GM18502 (cell line): ENCODE measurements at regions not wholly inside any gene's neighbourhood (a gene's known extent, or its start where the extent isn't known, plus 50 kb on each side); places are given as distances from the start of the nearest gene placed in this dataset.

Experiments used
- ATAC-seq: cut with Tn5 transposase; IDR thresholded peaks from one replicate; pipeline ENCODE4 v1.9.1; 2021; ENCODE audit warnings: mild to moderate bottlenecking; ENCODE audit not compliant: unreplicated experiment, poor library complexity

DNA sequence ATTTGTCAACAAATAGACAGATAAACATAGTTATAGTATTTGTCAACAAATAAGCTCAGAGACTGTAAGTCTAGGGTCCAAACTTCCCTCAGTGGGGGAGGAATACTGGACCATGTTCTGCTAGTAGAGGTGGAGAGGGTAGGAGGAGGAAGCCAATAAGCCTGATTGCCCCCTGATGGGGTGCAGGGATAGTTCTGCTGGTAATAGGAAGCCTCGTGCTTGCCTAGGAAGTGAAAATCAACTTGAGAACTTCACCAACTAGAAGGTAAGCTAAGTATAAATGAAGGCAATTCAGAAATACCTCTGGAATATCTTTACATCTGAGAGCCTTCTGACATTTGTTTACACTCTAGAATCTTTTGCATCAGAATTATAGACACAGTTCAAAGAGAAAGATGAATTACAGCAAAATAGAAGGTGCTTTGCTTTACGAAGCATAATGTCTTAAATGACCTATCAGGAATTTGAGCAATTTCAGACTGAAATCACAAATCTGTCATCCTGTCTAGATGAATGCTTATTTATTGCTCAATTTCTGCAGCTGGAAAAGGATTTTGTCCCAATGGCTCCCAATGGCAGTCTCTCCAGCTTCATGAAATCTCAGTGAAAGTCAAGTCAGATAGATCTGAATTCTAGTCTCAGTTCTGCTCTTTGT, 225.6 kb upstream of the TBC1D5 start:
- no peak for ATAC-seq

- ATAC-seq = no peak
Measured at GRCh38 chr3:17967111-17967510, 224.7 kb upstream of the TBC1D5 start.

- ATAC-seq = no peak
Measured at GRCh38 chr3:17965331-17965730, 222.9 kb upstream of the TBC1D5 start.

DNA sequence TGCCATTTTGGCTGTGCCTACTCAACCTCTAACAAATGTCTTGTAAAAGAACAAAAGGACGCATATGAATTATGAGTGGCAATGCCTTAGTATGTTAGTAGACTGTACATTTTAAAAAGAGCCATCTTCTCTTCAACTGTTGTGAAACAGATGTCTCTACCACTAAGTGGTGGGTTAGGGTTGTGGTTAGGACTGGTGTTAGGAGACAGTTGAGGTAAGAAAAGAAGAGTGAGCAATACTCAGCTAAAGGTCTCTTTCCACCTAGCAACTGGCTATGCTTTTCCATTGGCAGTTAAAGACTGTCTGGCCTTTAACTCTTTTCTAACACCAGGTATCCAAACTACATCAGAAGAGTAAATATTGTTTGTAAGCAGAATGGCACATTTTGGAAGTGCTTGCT, 221.7 kb upstream of the TBC1D5 start:
- ATAC-seq = no peak

DNA sequence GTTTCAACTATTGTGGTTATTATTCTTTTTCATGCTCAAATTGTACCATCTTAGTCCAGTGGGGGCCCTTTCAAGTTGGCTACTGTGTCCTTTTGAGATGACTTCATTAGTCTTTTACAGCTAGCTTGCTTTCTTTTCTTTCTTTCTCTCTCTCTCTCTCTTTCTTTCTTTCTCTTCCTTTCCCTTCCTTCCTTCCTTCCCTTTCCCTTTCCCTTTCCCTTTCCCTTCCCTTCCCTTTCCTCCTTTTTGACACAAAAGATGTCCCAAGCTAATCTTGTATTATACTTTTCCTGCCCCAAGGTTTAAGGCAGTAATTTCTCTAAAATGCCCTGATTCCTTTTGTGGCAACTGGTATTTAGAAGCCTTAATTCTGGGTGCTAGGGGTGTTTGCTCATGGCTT, 213.0 kb upstream of the TBC1D5 start:
- no peak for ATAC-seq

GRCh38 chr3:17954801-17955200, 212.4 kb upstream of the TBC1D5 start:
- no peak for ATAC-seq

DNA sequence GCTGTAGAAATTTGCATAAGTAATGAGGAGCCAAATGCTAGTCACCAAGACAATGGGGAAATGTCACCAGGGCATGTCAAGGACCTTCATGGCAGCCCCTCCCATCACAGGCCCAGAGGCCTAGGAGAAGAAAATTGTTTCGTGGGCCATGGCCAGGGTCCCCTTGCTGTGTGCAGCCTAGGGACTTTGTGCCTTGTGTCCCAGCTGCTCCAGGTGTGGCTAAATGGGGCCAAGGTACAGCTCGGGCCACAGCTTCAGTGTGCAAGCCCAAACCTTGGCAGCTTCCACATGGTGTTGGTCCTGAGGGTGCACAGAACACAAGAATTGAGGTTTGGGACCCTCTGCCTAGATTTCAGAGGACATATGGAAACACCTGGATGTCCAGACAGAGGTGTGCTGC, 208.8 kb upstream of the TBC1D5 start:
- no peak for ATAC-seq

DNA sequence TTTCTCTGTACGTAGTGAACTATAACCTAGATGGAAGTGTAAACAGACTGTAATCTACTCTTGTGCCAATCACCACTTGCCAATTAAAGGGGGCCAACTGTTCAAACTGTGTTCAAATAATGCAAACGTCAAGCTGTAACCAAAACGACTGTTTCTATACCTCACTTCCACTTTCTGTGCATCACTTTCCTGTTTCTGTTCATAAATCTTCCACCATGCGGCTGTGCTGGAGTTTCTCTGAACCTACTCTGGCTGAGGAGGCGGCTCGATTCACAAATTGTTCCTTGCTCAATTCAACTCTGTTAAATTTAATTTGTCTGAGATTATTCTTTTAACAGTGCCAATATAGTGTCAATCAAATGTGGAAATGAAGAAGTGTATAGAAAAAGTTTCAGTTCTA, 206.7 kb upstream of the TBC1D5 start:
- no peak for ATAC-seq

DNA sequence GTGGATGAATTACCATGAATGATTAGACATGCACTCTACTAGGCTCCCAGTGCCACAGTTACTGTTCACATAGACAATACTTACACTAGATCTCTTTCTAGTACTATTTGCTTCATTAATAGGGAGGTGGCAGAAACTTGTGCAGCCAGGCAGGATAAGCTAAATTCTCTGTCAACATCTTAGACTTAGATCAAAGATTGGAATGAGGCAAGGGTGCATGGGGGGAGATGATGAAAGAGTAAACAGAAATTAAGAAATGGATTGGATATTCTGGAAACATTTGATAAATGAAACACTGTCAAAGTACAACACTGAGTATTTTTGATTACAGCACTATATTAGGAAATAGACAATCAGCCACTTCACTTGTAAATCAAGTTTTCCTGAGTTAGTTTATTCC, 205.4 kb upstream of the TBC1D5 start:
- ATAC-seq = no peak

DNA sequence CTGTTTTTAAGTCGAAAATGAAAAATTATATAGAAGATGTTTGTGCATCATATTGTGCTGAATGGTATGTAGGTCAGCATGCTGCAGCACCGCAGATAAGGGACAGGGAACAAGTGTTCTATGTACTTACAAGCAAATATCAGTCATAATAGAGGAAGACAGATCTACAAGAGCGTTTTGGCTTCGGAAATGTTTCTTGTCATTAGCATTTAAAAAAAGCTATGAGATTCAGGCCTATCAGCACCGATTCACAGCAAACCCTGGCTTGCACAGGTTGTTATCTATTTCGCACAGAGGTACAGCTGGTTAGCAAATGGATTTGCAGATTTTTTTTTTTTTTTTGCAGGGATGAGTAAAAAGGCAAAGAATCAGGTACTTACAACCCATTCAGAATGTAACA, 204.2 kb upstream of the TBC1D5 start:
- ATAC-seq = no peak

- no peak for ATAC-seq
Measured at GRCh38 chr3:17945799-17946399, 203.5 kb upstream of the TBC1D5 start.

GRCh38 chr3:17945018-17945798, 202.8 kb upstream of the TBC1D5 start:
- ATAC-seq = no peak

- no peak for ATAC-seq
Measured at GRCh38 chr3:17942856-17943255, 200.4 kb upstream of the TBC1D5 start.

DNA sequence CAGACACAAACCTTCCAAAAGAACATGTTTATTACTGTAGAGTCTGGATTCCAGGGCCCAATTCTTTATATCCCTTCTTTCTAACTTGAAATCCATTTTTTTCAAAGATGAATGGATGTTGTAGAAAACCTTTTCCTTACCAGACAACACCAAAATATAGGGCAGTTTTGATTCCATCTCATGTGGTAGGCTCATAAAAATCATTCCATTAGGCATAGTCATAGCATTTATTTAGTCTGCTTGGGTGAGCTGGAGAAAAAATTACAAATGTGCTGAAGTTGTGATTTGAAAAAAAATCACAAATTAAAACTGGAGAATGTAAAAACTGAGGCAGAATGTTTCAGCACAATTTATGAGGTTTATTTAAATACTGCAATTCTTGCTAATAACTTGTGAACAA, 199.3 kb upstream of the TBC1D5 start:
- ATAC-seq = no peak

DNA sequence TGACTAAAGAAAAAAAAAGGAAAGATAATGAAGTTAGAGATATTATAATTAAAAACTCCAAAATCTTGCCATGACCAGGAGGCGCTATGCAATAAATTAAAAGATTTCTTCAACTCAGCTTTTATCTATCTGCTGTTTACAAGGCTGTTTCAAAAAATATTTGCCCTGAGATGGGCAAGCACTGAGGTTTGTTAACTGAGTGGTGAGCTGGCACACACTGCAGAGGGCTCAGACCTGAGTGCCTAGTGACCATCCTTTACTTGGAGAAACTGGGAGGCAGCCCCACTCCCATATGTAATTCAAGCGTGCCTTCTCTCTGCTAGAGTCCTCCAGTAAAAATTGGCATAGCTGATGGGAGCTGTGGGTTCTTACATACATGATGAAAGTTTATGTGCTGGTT, 198.7 kb upstream of the TBC1D5 start:
- ATAC-seq = no peak

DNA sequence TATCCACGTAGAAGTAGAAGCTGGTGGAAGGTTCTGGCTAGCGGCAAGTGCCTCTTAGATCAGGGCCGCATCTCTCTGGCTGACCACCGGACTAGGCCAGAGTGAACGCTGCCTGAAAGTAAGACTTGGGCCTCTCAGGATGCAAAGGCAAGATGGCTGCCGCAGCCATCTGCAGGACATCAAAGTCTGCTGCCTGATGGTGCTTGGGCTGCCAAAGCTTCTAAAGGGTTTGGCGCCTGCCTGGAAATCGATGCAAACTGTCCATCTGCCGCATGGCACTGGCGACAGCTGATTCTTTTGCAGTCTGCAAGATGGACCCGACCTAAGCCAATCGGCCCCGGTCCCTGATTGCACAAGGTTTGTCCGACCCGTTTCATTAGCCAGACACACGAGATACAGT, 196.7 kb upstream of the TBC1D5 start:
- ATAC-seq = no peak

GRCh38 chr3:17938313-17938712, 195.9 kb upstream of the TBC1D5 start:
- no peak for ATAC-seq

GRCh38 chr3:17936736-17937480, 194.5 kb upstream of the TBC1D5 start:
- ATAC-seq = no peak

DNA sequence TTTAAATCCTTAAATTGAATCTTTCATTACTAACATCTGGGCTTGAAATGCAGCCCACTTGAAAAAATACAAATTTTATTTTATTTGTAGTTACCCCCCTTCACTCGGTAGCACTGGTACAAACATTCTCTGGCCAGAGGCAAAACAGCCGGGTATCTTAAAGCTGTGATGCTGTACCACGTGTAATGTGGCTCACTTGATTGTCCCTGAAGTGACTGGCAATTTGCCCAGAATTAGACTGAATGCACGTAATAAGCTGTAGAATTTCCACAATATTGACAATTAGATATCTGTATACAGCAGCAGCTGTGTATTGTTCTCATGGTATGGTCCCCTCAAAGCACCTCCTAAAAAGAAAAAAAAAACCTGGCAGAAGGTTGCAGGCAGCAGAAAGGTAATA, 192.8 kb upstream of the TBC1D5 start:
- ATAC-seq = no peak

- ATAC-seq = no peak
Measured at GRCh38 chr3:17932136-17932771, 189.8 kb upstream of the TBC1D5 start.

- ATAC-seq = no peak
Measured at GRCh38 chr3:17931131-17931530, 188.7 kb upstream of the TBC1D5 start.
